ENCODE measurements at regions not wholly inside any gene's neighbourhood (a gene's known extent, or its start where the extent isn't known, plus 50 kb on each side); places are given as distances from the start of the nearest gene placed in this dataset.

DNA sequence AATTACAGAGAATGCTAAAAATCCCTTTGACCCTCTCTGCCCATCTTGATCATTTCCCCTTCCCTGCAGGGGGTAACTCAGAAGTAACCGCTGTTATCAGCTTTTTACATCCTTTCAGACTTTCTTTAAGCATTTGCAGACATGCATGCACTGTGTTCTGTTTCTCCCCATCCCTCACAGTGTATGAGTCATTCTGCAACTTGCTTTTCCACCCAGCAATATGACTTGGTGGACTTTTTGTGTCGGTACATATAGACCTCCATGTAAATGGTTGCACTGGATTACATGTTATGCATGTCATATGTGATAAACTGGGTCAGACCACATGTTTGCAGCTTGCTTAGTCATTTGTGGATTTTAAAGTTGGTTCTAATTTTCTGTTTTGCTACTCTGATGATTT lies 87.7 kb upstream of the NECTIN1 start:
- no peak for DNase-seq (ENCODE audit: low spot score)

DNA sequence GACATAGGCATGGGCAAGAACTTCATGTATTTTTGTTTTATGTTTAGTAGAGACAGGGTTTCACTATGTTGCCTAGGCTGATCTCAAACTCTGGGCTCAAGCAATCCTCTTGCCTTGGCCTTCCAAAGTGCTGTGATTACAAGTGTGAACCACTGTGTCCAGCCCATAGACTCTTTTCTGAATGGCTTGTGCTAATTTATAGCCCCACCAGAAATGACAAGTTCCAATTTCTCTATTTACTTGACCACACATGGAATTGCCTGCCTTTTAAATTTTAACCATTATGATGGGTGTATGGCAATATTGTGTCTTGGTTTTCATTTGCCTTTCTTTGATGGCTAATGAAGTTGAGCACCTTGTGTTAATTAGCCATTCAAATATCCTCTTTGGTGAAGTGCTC lies 85.8 kb upstream of the NECTIN1 start:
- no peak for DNase-seq (ENCODE audit: low spot score)

DNA sequence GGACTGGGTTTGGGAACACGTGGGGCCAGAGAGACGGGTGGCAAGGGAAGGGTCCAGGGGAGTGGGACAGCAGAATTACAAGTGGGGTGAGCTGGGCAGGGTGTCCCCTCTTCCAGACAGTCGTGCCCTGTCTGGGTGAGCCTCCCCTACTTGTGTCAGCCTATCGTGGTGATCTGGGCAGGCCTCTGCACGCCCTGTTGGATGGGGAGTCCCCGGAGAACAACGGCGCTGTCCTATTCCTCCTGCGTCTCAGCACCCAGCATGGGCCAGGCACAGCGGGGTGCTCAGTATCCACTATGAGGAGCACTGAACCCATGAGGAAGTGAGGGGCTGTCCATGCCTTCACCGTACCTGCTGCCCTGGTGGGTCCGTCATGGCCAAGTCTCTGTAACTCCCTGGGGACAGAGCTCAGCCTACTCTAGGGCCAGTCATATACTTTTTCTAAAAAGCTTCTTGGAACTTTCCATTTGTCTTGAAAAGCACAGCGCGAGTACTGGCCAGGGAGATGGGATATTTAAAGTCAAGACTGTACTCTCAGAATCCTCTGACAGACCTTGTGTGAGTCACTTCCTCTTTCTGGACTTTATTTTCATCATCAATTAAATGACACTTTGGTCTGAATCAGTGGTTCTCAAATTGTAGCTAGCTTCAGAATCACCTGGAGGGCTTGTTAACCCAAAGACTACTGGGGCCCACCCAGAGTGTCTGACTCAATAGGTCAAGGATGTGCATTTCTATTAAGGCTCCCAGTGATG lies 81.7 kb upstream of the NECTIN1 start:
- no peak for DNase-seq (ENCODE audit: low spot score)

DNA sequence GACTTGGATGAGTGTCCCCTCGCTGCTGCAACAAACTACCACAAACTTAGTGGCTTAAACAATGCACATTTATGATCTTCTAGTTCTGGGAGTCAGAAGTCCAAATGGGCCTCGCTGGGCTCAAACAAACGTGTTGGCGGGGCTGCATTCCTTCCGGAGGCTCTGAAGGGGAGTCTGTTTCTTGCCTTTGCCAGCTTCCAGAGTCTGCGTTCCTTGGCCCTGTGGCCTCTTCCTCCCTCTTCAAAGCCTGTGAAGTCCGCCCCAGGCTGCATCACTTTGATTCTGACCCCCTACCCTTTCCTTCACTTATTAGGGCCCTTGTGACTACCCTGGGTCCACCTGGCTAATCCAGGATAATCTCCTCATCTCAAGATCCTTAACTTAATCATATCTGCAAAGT lies 80.3 kb upstream of the NECTIN1 start:
- no peak for DNase-seq (ENCODE audit: low spot score)

DNA sequence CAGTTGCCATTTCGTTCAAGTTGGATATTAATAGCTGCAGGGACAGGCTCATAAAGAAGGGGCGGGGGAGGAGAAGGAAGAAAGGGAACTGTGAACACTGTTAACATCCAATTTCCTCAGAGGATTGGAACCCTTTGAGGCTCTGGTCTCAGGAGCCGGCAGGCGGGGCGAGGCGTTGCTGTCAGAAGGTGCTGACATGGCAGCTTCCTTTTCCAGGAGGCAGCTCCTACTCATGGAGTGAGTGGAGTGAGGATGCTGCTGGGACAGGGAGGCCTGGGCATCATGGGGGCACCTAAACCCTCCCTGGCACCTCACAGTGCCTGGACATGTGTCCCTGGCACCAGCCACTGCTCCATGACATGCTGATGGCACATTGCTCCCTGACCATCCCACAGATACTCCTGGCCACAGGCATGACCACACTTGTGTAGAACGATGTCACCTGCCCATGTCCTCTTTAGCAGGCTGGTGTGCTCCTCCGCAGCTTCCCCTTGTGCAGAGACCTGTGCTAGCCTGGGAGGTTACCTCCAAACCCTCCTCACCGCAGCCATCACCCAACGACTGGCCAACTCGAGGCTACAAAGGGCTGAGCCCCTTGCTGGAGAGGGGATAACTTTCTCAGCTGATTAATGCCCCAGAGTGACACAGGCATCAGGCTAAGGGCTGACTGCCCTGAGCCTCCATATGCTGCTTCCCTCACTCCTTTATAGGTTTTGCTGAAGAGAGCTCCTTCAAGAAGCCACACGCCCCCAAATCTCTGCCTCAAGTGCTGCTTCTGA lies 79.6 kb upstream of the NECTIN1 start:
- DNase-seq (ENCODE audit: low spot score), result no peak

DNA sequence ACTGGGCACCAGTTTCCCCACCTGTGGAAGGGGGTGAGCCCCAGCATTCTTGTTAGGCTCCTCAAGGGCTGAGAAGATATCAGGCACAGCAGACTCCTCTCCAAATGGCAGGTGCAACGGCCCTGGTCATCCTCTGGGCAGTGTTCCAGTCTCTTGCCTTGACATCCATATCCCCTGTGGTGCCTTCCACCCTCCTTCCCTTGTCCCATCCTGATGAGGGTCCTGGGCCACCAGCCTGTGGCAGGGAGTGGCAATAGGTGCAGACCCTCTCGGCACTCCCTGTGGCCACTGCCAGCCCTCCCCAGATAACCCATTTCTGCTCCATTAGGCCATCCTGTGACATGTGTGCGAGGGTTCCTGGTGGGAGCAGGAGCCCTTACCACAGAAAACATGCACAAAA lies 78.8 kb upstream of the NECTIN1 start:
- no peak for DNase-seq (ENCODE audit: low spot score)

DNA sequence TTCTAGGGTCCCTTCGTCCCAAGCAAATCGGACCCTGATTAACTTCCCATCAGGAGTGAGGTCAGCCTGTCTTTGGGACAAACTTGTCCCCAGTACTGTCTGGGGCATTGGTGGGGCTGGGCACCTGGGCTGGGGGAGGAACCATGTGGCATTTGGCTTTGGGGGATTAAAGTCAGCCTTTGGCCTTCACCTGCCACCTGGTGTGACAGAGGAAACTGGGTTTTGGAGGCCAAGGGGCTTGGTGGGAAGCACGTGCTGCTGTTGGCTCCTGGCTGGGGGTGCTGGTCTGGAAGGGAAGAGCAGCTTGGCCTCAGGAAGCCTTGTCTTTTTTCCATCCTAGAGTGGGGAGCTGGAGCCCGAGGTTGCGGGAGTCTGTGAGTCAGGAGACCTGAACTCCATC lies 78.4 kb upstream of the NECTIN1 start:
- DNase-seq (ENCODE audit: low spot score), result no peak

DNA sequence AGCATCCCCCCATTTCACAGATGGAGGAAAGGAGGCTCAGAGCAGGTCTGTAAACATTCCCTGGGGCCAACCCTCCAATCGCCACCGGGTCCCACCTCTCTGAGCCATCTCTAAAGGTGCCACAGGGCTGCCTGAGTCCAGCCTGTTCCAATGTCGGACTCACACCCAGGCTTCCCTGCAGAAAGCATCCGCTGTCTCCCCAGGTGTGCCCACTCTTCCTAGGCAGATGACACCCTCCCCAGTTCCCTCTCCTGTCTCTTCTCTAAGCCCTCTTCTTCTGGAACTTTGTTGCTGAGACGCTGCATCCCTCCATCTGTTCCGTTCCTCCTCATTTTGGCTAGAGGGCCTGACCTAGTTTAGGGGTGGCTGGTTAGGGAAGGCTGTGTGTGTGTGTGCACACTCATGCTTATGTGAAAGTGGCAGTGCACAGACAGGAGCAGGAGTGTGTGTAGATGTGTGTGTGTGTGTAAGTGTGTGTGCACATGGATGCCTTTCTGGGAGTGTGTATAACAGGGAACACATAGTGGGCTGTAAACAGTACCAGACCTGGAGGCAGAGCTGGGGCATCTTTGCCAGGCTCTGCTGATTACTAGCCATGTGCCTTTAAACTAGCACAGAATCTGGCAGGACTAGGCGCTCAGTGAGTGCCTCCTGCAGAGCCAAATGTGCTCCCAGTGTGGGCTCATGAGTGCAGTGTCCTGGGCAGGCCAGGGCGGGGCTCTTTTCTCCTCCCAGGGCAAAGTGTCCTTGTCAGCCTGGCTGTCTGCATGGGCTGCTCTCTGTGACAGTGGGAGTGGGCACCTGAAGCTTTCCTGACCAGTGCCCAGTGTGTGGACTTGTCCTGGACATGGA lies 77.3 kb upstream of the NECTIN1 start:
- DNase-seq (ENCODE audit: low spot score), result no peak

DNA sequence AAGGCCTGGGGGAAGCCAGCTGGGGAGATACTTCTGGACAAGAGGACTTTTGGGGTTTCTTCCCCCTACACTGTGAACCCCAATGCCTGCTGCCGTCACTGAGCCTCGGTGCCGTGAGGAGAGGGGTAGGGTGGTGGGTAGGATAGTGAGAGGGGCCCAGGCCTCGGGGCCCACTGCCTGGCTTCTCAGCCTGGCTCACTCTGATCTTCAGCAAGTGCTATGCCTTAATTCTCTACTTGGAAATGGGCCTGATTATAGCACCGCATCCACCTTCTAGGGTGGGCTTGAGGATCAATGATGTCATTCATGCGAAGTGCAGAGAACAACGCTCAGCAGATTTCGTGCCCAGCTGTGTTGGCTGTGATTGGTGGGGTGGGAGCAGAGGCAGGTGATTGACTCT lies 76.7 kb upstream of the NECTIN1 start:
- DNase-seq (ENCODE audit: low spot score), result no peak

DNA sequence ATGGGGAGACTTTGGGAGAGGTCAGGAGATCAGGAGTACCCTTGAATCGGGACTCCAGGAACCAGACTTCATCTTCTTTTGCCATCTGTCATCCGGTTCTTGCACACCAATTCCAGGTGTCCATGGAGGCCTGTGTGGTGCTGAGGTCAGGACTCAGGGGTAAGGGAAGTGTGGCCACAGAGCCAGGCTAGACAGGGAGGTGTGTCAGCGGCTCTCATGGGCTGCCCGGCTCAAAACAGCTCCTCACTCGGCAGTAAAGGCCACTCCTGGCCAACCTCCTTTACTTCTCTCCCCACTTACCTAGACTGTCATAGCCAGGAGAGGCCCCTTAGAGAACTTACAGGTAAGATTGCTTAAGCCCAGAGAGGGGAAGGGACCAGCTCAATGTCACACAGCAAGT lies 75.7 kb upstream of the NECTIN1 start:
- DNase-seq (ENCODE audit: low spot score), result no peak

DNA sequence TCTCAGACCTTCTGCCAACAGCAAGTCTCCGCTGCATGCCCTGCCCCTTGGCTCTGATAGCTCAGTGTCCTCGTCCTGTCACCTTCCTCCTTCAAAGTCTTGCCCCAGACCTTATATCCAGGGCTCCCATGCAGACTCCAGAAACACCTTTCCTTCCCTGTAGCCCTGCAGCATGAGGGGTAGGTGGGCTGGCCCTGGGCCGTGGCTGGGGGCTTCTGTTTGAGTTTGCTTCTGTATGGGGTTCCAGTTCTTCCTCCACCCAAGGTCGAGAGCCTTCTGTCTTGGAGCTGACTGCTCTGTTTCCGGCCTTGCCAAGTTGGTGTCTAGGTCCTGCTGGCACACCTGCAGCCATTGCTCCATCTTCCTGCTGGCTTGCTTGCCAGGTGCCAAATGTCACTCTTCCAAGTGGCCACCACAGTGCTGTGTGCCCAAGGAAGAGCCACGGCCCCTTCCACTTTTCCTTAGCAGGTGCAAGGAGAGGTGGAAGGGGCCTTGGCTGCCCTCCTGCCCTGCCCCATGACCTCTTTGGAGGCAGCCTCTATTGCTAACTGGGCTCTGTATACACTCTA lies 74.8 kb upstream of the NECTIN1 start:
- no peak for DNase-seq (ENCODE audit: low spot score)

DNA sequence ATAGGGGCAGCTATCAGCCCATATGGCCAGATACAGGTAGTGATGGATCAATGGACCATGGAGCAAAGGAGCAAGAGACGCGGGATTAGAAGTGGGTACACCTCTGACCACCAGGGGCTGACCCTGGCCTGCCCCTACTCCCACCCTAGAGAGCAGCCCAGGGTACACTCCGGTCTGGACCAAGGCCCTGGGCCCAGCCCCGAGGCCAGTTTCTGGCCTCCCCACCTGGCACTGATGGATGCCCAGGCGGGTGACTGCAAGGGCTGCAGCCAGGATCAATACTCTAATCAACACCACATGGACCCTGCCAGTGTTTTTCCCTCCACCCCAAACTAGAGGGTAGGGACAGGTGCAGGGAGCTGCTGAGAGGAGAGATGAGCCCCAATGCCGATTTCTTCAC lies 74.1 kb upstream of the NECTIN1 start:
- no peak for DNase-seq (ENCODE audit: low spot score)

DNA sequence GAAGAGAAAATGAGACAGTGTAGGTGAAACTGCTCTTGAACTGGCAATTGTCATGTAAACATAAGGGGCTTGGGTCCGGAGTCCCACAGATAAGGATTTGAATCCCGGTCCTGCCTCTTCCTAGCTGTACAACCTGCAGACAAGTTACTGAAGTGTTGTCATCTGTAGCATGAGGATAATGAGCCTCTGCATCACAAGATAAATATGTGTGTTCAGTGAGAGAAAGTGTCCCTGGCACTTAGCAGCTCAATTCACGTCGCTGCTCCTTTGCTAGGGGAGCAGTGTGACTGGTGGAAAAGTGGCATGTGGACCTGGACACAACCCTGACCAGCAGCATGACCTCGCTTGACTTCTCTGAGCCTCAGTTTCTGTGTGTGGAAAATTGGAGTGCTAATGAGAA lies 73.7 kb upstream of the NECTIN1 start:
- no peak for DNase-seq (ENCODE audit: low spot score)

DNA sequence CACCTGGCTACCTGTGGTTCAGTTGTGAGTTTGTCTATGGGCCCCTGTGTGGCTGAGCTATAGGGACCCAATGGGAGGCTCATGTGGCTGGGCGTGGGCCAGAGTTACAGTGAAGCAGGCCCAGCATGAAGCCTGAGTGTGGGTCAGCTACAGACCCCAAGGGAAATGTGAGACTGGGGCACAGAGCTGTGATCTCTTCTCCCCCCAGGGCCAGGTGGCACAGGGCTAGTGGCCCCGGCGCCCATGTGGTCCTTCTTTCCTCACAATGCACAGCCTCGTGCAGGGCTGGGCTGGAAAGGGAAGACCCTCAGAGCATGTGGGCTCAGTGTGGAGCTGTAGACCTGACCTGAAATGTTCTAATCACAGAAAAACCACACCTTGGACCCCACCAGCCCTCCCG lies 71.6 kb upstream of the NECTIN1 start:
- no peak for DNase-seq (ENCODE audit: low spot score)

DNA sequence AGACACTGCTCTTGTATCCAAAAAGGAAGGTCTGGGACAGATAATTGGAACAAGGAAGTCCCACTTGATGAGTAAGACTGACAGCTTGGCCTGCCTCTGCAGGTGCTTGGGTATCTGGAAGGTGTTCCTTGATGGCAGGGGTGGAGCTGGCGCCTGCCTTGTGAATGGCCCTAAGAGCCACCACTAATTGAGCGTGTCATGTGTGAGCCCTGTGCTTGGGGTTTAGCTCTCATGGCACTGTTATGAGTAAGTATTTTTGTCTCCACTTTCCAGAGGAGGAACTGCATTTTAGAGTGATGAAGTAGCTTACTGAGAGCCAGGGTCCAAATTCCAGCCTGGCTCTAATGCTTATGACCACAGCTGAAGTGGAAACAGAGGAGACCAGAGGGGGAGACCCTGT lies 71.2 kb upstream of the NECTIN1 start:
- DNase-seq (ENCODE audit: low spot score), result no peak

DNA sequence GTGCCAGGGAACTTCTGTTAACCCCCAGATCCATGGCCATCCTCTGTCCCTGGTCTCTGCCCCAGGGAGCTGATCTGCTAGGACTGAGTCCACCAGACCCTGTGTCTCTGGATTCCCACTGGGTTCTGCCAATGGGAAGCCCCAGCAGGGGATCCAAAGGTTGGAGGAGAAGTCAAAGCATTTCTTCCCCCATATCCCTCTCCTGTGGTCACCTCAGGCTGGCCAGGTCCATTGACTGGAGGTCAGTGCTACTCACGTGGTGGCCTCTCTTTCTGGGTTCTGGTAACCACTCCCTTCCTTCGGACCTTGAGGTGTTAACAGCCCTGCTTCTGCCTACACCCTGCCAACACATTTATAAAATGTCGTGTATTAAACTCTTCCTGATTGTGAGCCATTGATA lies 69.7 kb upstream of the NECTIN1 start:
- no peak for DNase-seq (ENCODE audit: low spot score)

DNA sequence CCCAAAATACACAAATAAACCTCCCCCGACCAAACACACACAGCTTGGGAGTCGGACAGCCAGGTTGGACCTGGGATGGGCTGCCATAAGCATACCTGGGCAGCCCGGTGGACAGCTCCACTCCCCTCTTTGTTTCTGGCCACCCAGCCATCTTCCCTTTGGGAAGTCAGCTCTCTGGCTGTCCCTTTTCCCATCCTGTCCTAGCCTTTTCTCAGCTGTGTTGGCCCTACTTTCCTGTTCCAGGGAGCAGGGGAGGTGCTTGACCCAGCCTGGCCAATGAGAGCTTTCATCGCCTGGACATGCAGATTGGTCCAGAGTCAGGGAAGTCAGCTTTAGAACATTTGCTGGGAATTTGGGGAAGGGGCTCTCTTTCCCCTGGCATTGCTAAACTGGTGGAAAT lies 68.7 kb upstream of the NECTIN1 start:
- DNase-seq (ENCODE audit: low spot score), result no peak

DNA sequence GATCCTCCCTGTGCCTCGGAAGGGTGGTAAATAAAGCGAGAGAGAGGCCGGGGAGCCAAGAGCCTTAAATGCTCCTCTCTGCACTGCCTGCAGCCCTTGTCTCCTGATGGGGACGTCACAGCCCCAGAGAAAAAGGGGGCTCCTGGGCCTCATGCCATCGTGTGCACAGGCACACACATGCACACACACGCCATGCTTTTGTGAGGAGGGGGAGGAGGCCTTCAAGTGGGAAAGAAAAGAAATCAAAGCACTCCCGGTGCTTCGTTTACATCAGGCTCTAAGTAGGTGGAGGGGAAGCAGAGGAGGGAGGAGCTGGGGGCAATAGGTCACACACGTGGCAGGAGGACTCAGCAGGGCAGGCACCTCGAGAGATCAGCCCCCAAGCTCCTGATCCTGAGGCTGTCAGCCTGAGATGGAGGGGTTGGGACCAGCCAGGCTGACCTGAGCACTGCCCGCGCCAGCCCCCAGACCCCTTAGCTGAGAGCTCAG lies 68.2 kb upstream of the NECTIN1 start:
- no peak for DNase-seq (ENCODE audit: low spot score)

DNA sequence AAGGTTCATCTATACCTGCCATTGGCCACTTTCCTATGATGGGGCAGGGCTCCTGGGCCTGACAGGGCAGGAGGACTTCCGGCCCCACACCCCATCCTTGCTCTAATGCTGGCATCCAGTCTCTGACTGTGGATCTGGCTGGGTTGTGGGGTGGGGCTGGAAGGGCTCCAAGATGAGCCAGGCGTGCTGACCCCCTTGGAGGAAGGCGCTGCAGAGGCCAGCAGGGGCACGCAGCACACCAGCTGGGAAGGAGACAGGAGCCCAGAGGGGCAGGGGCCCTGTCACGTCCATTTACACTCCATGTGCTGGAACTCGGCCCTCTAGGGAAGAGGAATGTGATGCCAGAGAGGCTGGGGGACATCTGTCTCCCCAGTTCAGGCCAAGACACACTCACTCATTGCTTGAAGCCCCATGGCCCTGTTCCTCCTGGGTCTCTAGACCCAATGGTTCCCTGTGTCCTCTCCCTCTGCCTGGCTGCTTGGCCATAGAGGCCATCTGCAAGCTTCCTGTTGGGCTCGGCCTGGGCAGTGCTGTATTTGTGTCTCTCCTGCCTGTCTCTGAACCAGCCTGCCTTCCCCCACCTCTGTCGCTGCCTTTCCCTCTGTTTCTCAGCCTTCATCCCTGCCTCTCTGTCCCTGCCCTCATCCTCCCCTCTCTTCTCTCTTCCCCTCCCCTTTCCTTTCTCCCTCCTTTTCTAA lies 67.5 kb upstream of the NECTIN1 start:
- no peak for DNase-seq (ENCODE audit: low spot score)

DNA sequence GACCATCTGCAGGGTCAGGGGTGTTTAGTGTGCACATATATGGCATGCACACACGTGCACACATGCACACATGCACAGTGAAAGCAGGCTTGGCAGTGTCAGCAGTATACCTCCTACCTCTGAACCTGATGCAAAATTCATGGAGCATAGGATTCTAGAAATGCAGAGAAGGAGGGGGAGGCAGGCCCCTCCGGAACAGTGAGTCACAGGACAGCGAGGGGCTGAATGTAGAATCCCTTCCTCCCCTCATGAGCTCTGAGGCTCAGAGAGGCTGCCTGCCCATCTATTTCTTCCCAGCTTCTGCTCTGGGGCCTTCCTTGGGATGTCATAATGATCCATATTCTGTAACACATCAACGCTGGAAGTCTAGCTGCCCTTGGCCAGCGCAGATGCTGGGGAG lies 66.7 kb upstream of the NECTIN1 start:
- no peak for DNase-seq (ENCODE audit: low spot score)

DNA sequence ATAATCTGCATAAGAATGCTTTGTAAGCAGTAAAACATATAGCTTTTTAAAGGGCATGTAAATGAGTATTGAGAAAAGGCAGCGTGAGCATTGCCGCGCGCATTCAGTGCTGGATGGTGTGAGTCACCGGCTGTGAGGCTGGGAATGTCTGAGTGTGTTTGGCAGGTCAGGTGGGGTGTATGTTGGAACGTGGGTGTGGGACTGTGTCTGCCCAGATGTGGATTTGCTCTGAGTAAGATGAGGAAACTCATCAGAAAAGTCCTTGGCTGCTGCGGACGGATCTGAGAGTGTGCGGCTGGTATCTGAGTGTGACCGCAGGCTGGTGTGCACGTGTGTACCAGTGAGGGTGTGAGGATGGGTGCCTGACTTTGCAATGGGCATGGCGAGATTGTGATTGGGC lies 66.2 kb upstream of the NECTIN1 start:
- peak; percentile 24 for DNase-seq (ENCODE audit: low spot score)

DNA sequence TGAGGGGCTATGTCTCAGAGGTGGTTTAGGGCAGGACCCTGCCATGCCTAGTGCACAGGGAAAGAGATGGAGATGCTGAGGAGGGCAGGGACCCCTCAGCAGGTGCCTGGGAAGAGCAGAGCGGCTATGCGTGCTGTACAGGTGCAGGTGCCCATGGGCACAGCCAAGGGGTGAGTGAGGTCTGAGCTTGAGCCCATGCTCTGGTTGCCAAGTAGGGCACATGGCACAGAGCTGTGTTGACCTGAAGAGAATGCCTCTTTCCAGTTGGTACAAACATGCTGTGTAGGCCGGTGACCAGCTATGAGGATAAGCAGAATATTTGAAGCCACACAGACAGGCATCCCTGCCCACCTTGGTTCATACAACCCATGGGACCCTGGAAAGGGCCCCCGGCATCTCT lies 65.8 kb upstream of the NECTIN1 start:
- no peak for DNase-seq (ENCODE audit: low spot score)

All from Ammon's horn (tissue), 1 donor.